SK-N-MC (cell line): ENCODE measurements at regions not wholly inside any gene's neighbourhood (a gene's known extent, or its start where the extent isn't known, plus 50 kb on each side); places are given as distances from the start of the nearest gene placed in this dataset.

Experiments used
- DNase-seq: peaks from one replicate; pipeline ENCODE4 v3.0.0-alpha.2; 2011; ENCODE audit warnings: low read depth, low spot score
- H3K27ac ChIP-seq: fragments of 200-600 bp; sonication (generic); 2 replicates; pipeline ENCODE4 v1.5.1; 2016; ENCODE audit warnings: mixed run types
- H3K36me3 ChIP-seq: fragments of 200-600 bp; sonication (generic); 2 replicates; pipeline ENCODE4 v1.6.1; 2017; ENCODE audit warnings: antibody characterized with exemption, low read length, mixed read lengths; ENCODE audit not compliant: insufficient read depth
- H3K4me3 ChIP-seq: fragments of 200-600 bp; sonication (generic); 2 replicates; pipeline ENCODE4 v1.5.1; 2016
- H3K9ac ChIP-seq: fragments of 200-600 bp; sonication (generic); 2 replicates; pipeline ENCODE4 v1.8.0; 2017; ENCODE audit warnings: mixed run types, mixed read lengths; ENCODE audit not compliant: insufficient read length
- H3K9me3 ChIP-seq: fragments of 200-600 bp; sonication (generic); 2 replicates; pipeline ENCODE4 v1.6.1; 2017; ENCODE audit warnings: low read depth, mild to moderate bottlenecking, antibody characterized with exemption, low read length, moderate library complexity, mixed read lengths
- EZH2 ChIP-seq: fragments of 200-600 bp; sonication (generic); IDR thresholded peaks from one replicate; pipeline ENCODE4 v1.6.1; 2017; ENCODE audit warnings: antibody characterized with exemption
- FOXP2 ChIP-seq: optimal IDR thresholded peaks from 2 replicates; pipeline ENCODE3; 2011; ENCODE audit warnings: mild to moderate bottlenecking, moderate library complexity; ENCODE audit not compliant: insufficient read depth; ENCODE audit errors: extremely low read length, control extremely low read depth
- POLR2AphosphoS5 ChIP-seq: IDR thresholded peaks from 2 replicates; pipeline ENCODE4 v1.6.1; 2012; ENCODE audit warnings: mild to moderate bottlenecking, low read depth, low read length, borderline replicate concordance

GRCh38 chr13:34747507-34747906 is 194.6 kb upstream of the NBEA start:
- no peak overlapping the region for H3K4me3 ChIP-seq
- TF ChIP-seq FOXP2 (no peak), EZH2 (no peak), POLR2AphosphoS5 (no peak)
- H3K9ac ChIP-seq = no peak overlapping the region
- no peak overlapping the region for H3K27ac ChIP-seq
- no peak for DNase-seq
- H3K36me3 ChIP-seq = no peaks in the 10 kb centered on the region
- no peaks in the 10 kb centered on the region for H3K9me3 ChIP-seq

- H3K4me3 ChIP-seq = no peak overlapping the region
- no peak overlapping the region for H3K9ac ChIP-seq
- no peak overlapping the region for H3K27ac ChIP-seq
- no peaks in the 10 kb centered on the region for H3K36me3 ChIP-seq
- no peak for TF ChIP-seq EZH2
- no peak for TF ChIP-seq POLR2AphosphoS5
- no peak for TF ChIP-seq FOXP2
- DNase-seq = no peak
- H3K9me3 ChIP-seq = no peaks in the 10 kb centered on the region
Observed at GRCh38 chr13:34748073-34748472, 194.0 kb upstream of the NBEA start.

GRCh38 chr13:34748596-34748995 is 193.5 kb upstream of the NBEA start:
- DNase-seq = no peak
- Histone ChIP-seq H3K27ac (no peak overlapping the region), H3K4me3 (no peak overlapping the region), H3K9ac (no peak overlapping the region), H3K36me3 (no peaks in the 10 kb centered on the region), H3K9me3 (no peaks in the 10 kb centered on the region)
- TF ChIP-seq FOXP2 (no peak), POLR2AphosphoS5 (no peak), EZH2 (no peak)

- H3K27ac ChIP-seq = no peak overlapping the region
- DNase-seq = no peak
- no peak overlapping the region for H3K4me3 ChIP-seq
- no peak overlapping the region for H3K9ac ChIP-seq
- H3K9me3 ChIP-seq = no peaks in the 10 kb centered on the region
- no peaks in the 10 kb centered on the region for H3K36me3 ChIP-seq
- no peak for TF ChIP-seq FOXP2
- TF ChIP-seq EZH2 = no peak
- TF ChIP-seq POLR2AphosphoS5 = no peak
Observed at GRCh38 chr13:34749046-34749445, 193.0 kb upstream of the NBEA start.

GRCh38 chr13:34750078-34750931 is 191.8 kb upstream of the NBEA start:
- H3K27ac ChIP-seq = no peak overlapping the region
- no peak overlapping the region for H3K9ac ChIP-seq
- no peak overlapping the region for H3K4me3 ChIP-seq
- H3K9me3 ChIP-seq = no peaks in the 10 kb centered on the region
- H3K36me3 ChIP-seq = no peaks in the 10 kb centered on the region
- DNase-seq = no peak
- TF ChIP-seq POLR2AphosphoS5 (no peak), EZH2 (no peak), FOXP2 (no peak)

GRCh38 chr13:34751044-34751443 is 191.0 kb upstream of the NBEA start:
- Histone ChIP-seq H3K4me3 (no peak overlapping the region), H3K9me3 (no peaks in the 10 kb centered on the region), H3K36me3 (no peaks in the 10 kb centered on the region), H3K9ac (no peak overlapping the region), H3K27ac (no peak overlapping the region)
- TF ChIP-seq EZH2 (no peak), FOXP2 (no peak), POLR2AphosphoS5 (no peak)
- DNase-seq = no peak

GRCh38 chr13:34751492-34751891 is 190.6 kb upstream of the NBEA start:
- H3K4me3 ChIP-seq = no peak overlapping the region

GRCh38 chr13:34752283-34752960 is 189.6 kb upstream of the NBEA start:
- TF ChIP-seq EZH2 (no peak), FOXP2 (no peak), POLR2AphosphoS5 (no peak)
- H3K4me3 ChIP-seq = no peak overlapping the region
- no peak overlapping the region for H3K27ac ChIP-seq
- no peaks in the 10 kb centered on the region for H3K36me3 ChIP-seq
- no peaks in the 10 kb centered on the region for H3K9me3 ChIP-seq
- no peak for DNase-seq
- no peak overlapping the region for H3K9ac ChIP-seq

More at GRCh38 chr13:34751492-34751891, 190.6 kb upstream of the NBEA start:
- no peak for DNase-seq
- no peaks in the 10 kb centered on the region for H3K9me3 ChIP-seq
- TF ChIP-seq POLR2AphosphoS5 (no peak), EZH2 (no peak), FOXP2 (no peak)
- no peaks in the 10 kb centered on the region for H3K36me3 ChIP-seq
- H3K9ac ChIP-seq = no peak overlapping the region
- no peak overlapping the region for H3K27ac ChIP-seq
